HG03460 (cell line): ENCODE measurements at regions not wholly inside any gene's neighbourhood (a gene's known extent, or its start where the extent isn't known, plus 50 kb on each side); places are given as distances from the start of the nearest gene placed in this dataset.
"Not testable (repeated sequence)": the region's sequence is repeated elsewhere in the genome, so short reads cannot be mapped to it uniquely, and the experiment has no call there.

Experiments
- ATAC-seq: cut with Tn5 transposase; IDR thresholded peaks from one replicate; pipeline ENCODE4 v1.9.1; 2021; ENCODE audit not compliant: unreplicated experiment

DNA sequence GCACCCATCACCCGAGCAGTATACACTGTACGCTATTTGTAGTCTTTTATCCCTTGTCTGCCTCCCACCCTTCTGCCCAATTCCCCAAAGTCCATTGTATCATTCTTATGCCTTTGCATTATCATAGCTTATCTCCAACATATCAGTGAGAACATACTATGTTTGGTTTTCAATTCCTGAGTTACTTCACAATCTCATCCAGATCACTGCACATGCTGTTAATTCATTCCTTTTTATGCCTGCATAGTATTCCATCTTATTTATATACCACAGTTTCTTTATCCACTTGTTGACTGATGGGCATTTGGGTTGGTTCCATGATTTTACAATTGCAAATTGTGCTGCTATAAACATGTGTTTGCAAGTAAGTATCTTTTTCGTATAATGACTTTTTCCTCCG is 564.7 kb upstream of the NECTIN3 start:
- ATAC-seq: no peak

DNA sequence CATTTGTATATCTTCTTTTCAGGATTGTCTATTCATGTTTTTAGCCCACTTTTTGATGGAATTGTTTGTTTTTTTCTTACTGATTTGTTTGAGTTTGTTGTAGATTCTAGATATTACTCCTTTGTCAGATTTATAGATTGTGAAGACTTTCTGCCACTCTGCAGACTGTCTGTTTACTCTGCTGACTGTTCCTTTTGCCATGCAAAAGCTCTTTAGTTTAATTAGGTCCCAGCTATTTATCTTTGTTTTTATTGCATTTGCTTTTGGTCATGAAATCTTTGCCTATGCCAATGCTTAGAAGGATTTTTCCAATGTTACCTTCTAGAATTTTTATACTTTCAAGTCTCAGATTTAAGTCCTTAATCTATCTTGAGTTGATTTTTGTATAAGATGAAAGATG is 564.0 kb upstream of the NECTIN3 start:
- not testable (repeated sequence) for ATAC-seq

- ATAC-seq: no peak
Measured at GRCh38 chr3:110512961-110513360, 558.7 kb upstream of the NECTIN3 start.

DNA sequence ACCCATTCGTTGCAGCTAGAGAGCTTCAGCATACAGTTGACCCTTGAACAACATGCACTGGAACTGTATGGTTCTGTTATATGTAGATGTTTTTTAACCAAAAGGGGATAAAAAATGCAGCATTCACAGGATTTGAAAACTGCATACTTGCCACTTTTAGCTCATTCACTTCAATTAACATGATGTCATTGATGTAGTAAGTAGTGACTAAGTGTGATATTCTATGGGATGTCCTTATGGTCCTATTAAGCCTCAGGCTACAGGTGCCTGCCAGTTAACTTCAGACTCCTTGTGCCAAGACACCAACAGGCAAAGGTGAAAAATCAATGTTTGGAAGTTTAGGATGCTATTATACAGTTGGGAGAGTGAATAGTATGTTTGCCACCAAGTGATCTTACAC is 553.6 kb upstream of the NECTIN3 start:
- ATAC-seq: no peak

DNA sequence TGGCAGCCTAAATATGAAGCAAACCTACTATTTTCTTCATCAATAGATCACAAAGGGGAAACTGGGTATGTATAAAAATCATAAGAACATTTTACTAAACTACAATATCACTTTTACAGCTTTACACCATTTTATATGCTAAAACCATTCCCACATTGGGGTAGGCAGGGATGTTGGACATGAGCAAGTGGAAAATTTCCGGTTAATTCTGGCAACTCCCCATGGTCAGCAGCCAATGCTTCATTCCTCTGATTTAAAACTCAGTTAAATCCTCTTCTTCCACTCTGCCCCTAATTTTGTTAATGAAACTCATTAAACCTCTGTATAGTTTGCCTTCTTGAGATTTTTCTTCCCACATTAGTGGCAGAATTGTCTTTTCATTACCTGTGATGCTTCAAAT is 552.5 kb upstream of the NECTIN3 start:
- ATAC-seq: no peak

DNA sequence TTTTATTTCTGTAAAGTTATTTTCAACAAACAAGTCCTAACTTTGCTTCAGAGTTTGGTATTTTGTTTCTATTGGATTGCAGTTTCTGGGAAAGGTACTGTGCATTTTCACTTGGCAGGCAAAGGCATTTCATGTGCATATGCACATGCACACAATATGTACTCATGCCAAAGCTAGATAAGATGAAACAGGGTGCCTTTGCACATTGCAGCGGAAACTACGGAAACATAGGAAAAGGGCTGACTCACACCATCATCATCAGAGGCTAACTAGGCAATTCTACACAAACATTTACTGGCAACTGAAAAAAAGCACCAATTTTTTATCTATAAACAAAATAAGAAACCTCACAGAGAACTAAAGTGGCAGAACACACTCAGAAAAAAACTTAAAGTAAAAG is 550.6 kb upstream of the NECTIN3 start:
- ATAC-seq: no peak

GRCh38 chr3:110525558-110526064 is 546.0 kb upstream of the NECTIN3 start:
- ATAC-seq: not testable (repeated sequence)

- no peak for ATAC-seq
Measured at GRCh38 chr3:110526777-110527727, 544.6 kb upstream of the NECTIN3 start.

GRCh38 chr3:110528305-110529121 is 543.1 kb upstream of the NECTIN3 start:
- ATAC-seq: no peak

- no peak for ATAC-seq
Measured at GRCh38 chr3:110530902-110531301, 540.7 kb upstream of the NECTIN3 start.

GRCh38 chr3:110533089-110533488 is 538.5 kb upstream of the NECTIN3 start:
- ATAC-seq: no peak

- ATAC-seq: no peak
Measured at GRCh38 chr3:110542552-110543150, 529.0 kb upstream of the NECTIN3 start.

- no peak for ATAC-seq
Measured at GRCh38 chr3:110544730-110545129, 526.9 kb upstream of the NECTIN3 start.

GRCh38 chr3:110550511-110550910 is 521.1 kb upstream of the NECTIN3 start:
- ATAC-seq: no peak

GRCh38 chr3:110562621-110563020 is 509.0 kb upstream of the NECTIN3 start:
- no peak for ATAC-seq

DNA sequence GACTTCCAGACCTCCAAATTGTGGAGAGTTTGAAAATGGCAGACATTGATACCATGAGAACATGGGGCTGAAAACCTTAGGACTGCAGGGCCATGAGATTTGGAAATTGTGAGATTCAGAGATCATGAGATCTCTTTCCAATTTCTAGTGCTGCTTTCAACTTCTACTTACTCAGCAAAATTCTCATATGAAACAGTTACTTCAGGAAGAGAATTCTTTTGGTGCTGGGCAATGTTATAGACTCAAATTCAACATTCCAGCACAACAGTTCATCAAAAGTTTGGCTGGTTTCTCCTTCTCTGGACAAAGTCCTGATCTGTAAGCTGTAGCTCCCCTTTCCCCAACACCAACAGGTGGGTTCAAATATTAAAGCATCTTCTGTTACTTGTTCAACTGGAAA is 506.9 kb upstream of the NECTIN3 start:
- ATAC-seq: no peak

- no peak for ATAC-seq
Measured at GRCh38 chr3:110567029-110567428, 504.6 kb upstream of the NECTIN3 start.

GRCh38 chr3:110568246-110568645 is 503.4 kb upstream of the NECTIN3 start:
- ATAC-seq: no peak

GRCh38 chr3:110569073-110569472 is 502.5 kb upstream of the NECTIN3 start:
- peak; percentile 56 for ATAC-seq

- ATAC-seq: no peak
Measured at GRCh38 chr3:110575702-110576101, 495.9 kb upstream of the NECTIN3 start.

GRCh38 chr3:110576960-110577359 is 494.7 kb upstream of the NECTIN3 start:
- ATAC-seq: no peak
